HEK293T (cell line): ENCODE measurements at regions not wholly inside any gene's neighbourhood (a gene's known extent, or its start where the extent isn't known, plus 50 kb on each side); places are given as distances from the start of the nearest gene placed in this dataset.

ENCODE experiments used
- CTCF ChIA-PET: fragments of 350-600 bp; formaldehyde crosslinking; extraction: SDS; loops from one replicate; lab custom pipeline; 2021; ENCODE audit warnings: antibody characterized with exemption, inconsistent platforms; lab: Yijun Ruan, JAX
- POLR2A ChIA-PET: fragments of 350-600 bp; formaldehyde crosslinking; extraction: SDS; loops from one replicate; lab custom pipeline; 2020; ENCODE audit warnings: antibody characterized with exemption, inconsistent platforms; lab: Yijun Ruan, JAX
- DNase-seq: peaks from one replicate; pipeline ENCODE4 v3.0.0; 2012; ENCODE audit warnings: mixed read lengths; ENCODE audit errors: extremely low spot score
- ARNT ChIP-seq: fragments of 450-650 bp; IDR thresholded peaks from 2 replicates; pipeline ENCODE4 v1.6.1; 2017; ENCODE audit warnings: mild to moderate bottlenecking
- BHLHE40 ChIP-seq: fragments of 450-650 bp; IDR thresholded peaks from 2 replicates; pipeline ENCODE4 v1.6.1; 2016; ENCODE audit warnings: mild to moderate bottlenecking, moderate library complexity, borderline replicate concordance
- CTBP1 ChIP-seq: fragments of 450-650 bp; IDR thresholded peaks from 2 replicates; pipeline ENCODE4 v1.6.1; 2016; ENCODE audit warnings: borderline replicate concordance
- ELF4 ChIP-seq: fragments of 450-650 bp; IDR thresholded peaks from 2 replicates; pipeline ENCODE4 v1.6.1; 2017; ENCODE audit warnings: antibody characterized with exemption
- FOXA1 ChIP-seq: fragments of 450-650 bp; IDR thresholded peaks from 2 replicates; pipeline ENCODE4 v1.6.1; 2016; ENCODE audit warnings: mild to moderate bottlenecking
- FOXK2 ChIP-seq: fragments of 450-650 bp; IDR thresholded peaks from 2 replicates; pipeline ENCODE4 v1.6.1; 2016; ENCODE audit warnings: mild to moderate bottlenecking
- FOXM1 ChIP-seq: fragments of 450-650 bp; IDR thresholded peaks from 2 replicates; pipeline ENCODE4 v1.6.1; 2017; ENCODE audit warnings: mild to moderate bottlenecking, borderline replicate concordance
- HDGF ChIP-seq: fragments of 450-650 bp; IDR thresholded peaks from 2 replicates; pipeline ENCODE4 v1.6.1; 2017; ENCODE audit warnings: antibody characterized with exemption, borderline replicate concordance
- L3MBTL2 ChIP-seq: fragments of 450-650 bp; conservative IDR thresholded peaks from 2 replicates; pipeline ENCODE4 v1.6.1; 2016; ENCODE audit warnings: mild to moderate bottlenecking
- LEF1 ChIP-seq: fragments of 450-650 bp; IDR thresholded peaks from 2 replicates; pipeline ENCODE4 v1.6.1; 2017; ENCODE audit warnings: mild to moderate bottlenecking, borderline replicate concordance
- NFRKB ChIP-seq: fragments of 450-650 bp; IDR thresholded peaks from 2 replicates; pipeline ENCODE4 v1.6.1; 2016; ENCODE audit warnings: mild to moderate bottlenecking, moderate library complexity
- SP1 ChIP-seq: fragments of 450-650 bp; IDR thresholded peaks from 2 replicates; pipeline ENCODE4 v1.6.1; 2017
- SUZ12 ChIP-seq: fragments of 450-650 bp; IDR thresholded peaks from 2 replicates; pipeline ENCODE4 v1.6.1; 2016; ENCODE audit warnings: mild to moderate bottlenecking
- TARDBP ChIP-seq: fragments of 450-650 bp; IDR thresholded peaks from 2 replicates; pipeline ENCODE4 v1.6.1; 2016
- ZNF384 ChIP-seq: fragments of 450-650 bp; IDR thresholded peaks from 2 replicates; pipeline ENCODE4 v1.6.1; 2016
- TF ChIP-seq, protein P1 (sequence below): fragments of 450-650 bp; IDR thresholded peaks from 2 replicates; pipeline ENCODE4 v1.6.1; 2016

DNA sequence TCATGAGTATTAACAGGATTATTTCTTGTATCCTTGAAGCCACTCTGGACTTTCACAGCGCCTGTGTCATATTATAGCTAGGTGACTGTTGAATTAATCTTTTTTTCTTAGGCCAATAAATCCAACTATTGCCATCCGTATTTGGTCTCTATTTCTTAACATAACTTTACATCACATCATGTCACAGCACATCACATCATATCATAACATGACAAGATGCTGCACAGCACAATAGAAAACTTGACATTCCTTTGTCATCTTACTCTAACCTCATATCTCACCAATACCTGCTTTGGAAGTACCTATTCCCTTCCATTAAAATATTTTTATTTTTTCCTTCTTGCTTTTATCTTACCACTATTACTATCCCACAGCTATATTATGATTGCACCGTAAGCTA lies 1480.8 kb downstream of the TECRL start:
- DNase-seq, result no peak
- TF ChIP-seq SUZ12, result no peak
- no peak for TF ChIP-seq TARDBP
- no peak for TF ChIP-seq LEF1
- TF ChIP-seq, protein P1, sequence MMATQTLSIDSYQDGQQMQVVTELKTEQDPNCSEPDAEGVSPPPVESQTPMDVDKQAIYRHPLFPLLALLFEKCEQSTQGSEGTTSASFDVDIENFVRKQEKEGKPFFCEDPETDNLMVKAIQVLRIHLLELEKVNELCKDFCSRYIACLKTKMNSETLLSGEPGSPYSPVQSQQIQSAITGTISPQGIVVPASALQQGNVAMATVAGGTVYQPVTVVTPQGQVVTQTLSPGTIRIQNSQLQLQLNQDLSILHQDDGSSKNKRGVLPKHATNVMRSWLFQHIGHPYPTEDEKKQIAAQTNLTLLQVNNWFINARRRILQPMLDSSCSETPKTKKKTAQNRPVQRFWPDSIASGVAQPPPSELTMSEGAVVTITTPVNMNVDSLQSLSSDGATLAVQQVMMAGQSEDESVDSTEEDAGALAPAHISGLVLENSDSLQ, result no peak
- TF ChIP-seq FOXA1, result no peak
- no peak for TF ChIP-seq CTBP1
- TF ChIP-seq NFRKB, result no peak
- TF ChIP-seq FOXK2, result no peak
- no peak for TF ChIP-seq SP1
- no peak for TF ChIP-seq ELF4
- no peak for TF ChIP-seq BHLHE40
- no peak for TF ChIP-seq ZNF384
- ChIA-PET CTCF (no interaction called here), POLR2A (no interaction called here)

- CTCF ChIA-PET, result no interaction called here
- TF ChIP-seq FOXM1, result no peak
- no peak for TF ChIP-seq ZNF384
- POLR2A ChIA-PET, result no interaction called here
- DNase-seq, result no peak
Observed at GRCh38 chr4:62927574-62927973, 1481.7 kb downstream of the TECRL start.

- no peak for DNase-seq
- ChIA-PET CTCF (no interaction called here), POLR2A (no interaction called here)
- TF ChIP-seq L3MBTL2 (no peak), CTBP1 (no peak)
Observed at GRCh38 chr4:62923783-62924182, 1485.5 kb downstream of the TECRL start.

DNA sequence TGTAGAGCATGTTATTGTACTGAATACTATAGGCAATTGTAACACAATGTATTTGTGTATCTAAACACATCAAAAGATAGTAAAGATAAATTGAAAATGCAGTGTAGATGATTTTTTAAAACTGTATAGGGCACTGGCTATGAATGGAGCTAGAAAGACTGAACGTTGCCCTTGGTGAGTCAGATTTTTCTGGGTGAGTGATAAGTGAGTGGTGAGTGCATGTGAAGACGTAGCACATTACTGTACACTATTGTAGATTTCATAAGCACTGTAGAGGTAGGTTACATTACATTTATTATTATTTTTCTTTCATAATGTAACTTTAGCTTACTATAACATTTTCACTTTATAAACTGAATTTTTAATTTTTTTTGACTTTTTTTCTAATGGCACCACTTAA lies 1491.6 kb downstream of the TECRL start:
- DNase-seq, result no peak
- no peak for TF ChIP-seq ELF4
- no peak for TF ChIP-seq LEF1
- TF ChIP-seq BHLHE40, result no peak
- no peak for TF ChIP-seq FOXA1
- TF ChIP-seq SUZ12, result no peak
- no peak for TF ChIP-seq HDGF
- no peak for TF ChIP-seq FOXK2
- TF ChIP-seq CTBP1, result no peak
- no peak for TF ChIP-seq SP1
- TF ChIP-seq, protein P1, result no peak
- TF ChIP-seq TARDBP, result no peak
- TF ChIP-seq FOXM1, result no peak
- TF ChIP-seq NFRKB, result no peak
- CTCF ChIA-PET, result no interaction called here
- POLR2A ChIA-PET, result no interaction called here

DNA sequence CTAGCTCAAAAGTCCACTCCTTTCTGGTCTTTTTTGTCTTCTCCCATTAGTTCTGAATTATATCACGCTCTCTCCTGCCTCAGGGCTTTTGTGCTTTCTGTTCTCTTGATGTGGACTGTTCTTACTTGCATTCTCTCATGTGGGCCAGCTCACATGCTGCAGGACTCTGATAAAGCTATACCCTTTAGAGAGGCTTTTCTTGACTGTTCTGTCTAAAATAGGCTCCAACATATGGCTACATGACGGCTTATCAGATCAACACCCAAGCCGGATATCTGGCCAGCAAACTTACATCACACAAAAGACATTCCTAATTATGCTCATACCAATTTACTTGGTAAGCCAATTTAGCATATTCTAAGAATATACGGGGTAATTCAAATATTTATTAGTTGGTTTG lies 1494.5 kb downstream of the TECRL start:
- ChIA-PET CTCF (no interaction called here), POLR2A (no interaction called here)
- no peak for DNase-seq
- TF ChIP-seq FOXA1 (no peak), TARDBP (no peak), FOXM1 (no peak), ZNF384 (no peak), ELF4 (no peak), SP1 (no peak), HDGF (no peak), BHLHE40 (no peak)
- TF ChIP-seq, protein P1, result no peak

DNA sequence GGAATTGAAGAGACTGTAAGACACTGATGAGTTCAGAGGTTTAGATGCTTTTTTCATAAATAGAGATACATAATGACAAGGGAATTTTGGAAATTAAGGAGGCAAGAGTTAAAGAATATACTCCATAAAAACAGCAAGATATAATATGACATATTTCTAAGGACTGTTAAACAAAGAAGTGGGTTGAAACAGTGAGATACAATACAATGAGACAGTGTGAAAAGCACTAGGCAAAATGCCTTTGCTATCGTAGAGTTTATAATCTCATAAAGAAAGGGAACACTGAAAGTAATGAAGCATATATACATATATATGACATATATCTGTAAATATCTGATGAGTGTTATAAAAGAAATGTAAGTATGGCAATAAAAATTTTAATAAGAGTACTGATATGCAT lies 1496.2 kb downstream of the TECRL start:
- no peak for TF ChIP-seq CTBP1
- no peak for TF ChIP-seq LEF1
- TF ChIP-seq ELF4, result no peak
- TF ChIP-seq FOXK2, result no peak
- POLR2A ChIA-PET, result no interaction called here
- no peak for DNase-seq
- CTCF ChIA-PET, result no interaction called here

DNA sequence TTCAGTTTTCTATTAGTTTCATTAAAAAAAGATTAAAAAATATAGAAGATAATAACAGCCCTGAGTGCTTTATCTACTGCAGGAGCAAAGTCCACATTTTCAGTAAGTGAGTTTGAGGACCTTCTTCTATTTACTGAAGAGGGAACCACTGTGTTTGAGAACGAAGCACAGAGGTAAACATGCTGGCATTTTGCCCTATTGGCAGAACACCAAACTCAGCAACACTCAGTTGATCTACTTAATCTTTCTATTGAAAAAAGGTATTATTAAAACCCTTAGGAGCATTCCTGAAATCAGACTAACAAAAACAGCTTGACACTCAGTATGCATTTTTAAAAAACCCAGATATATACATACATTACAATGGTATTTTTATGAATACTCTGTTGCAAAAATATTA lies 1496.7 kb downstream of the TECRL start:
- TF ChIP-seq SP1 (no peak), ARNT (no peak), SUZ12 (no peak), FOXM1 (no peak), CTBP1 (no peak), L3MBTL2 (no peak), ELF4 (no peak), BHLHE40 (no peak), TARDBP (no peak), HDGF (no peak), FOXA1 (no peak), LEF1 (no peak), FOXK2 (no peak)
- TF ChIP-seq, protein P1, result no peak
- DNase-seq, result no peak
- ChIA-PET POLR2A (no interaction called here), CTCF (no interaction called here)
